ENCODE measurements at regions not wholly inside any gene's neighbourhood (a gene's known extent, or its start where the extent isn't known, plus 50 kb on each side); places are given as distances from the start of the nearest gene placed in this dataset.

- WGBS: 93% methylated on average over 26 of the region's 26 CpGs
- H3K4me3 ChIP-seq (ENCODE audit: low read depth in 1 of 3, low read length in 3 of 3): no peak overlapping the region
- no peak overlapping the region for H3K27ac ChIP-seq (ENCODE audit: low read depth in 1 of 2, low read length in 2 of 2)
- peaks cover 0 to 16% (median 7%) of the 10 kb centered on the region in 4 donors for H3K9me3 ChIP-seq (ENCODE audit: control insufficient read depth in 4 of 4, low read length in 3 of 4)
- no peak for DNase-seq (ENCODE audit: low spot score)
- TF ChIP-seq HNF4A (conservative IDR thresholded peaks at IDR 0.05) (no peak), GABPA (IDR thresholded peaks at IDR 0.05 in 1 of 2, conservative IDR thresholded peaks at IDR 0.05 in 1 of 2) (no peak), NR2F2 (IDR thresholded peaks at IDR 0.05) (no peak)
- H3K27me3 ChIP-seq (ENCODE audit: control insufficient read depth in 4 of 4, insufficient read depth in 4 of 4, low read length in 3 of 4): no peaks in the 10 kb centered on the region
- H3K4me1 ChIP-seq (ENCODE audit: control insufficient read depth in 4 of 4, insufficient read depth in 4 of 4, low read length in 3 of 4): no peaks in the 10 kb centered on the region
- H3K36me3 ChIP-seq (ENCODE audit: control insufficient read depth in 4 of 4, insufficient read depth in 3 of 4, low read depth in 1 of 4, low read length in 3 of 4): no peaks in the 10 kb centered on the region
- H3K9ac ChIP-seq (ENCODE audit: low read depth in 1 of 2, low read length in 2 of 2): no peak overlapping the region
These were observed 518.7 kb downstream of the RWDD3 start for GRCh38 chr1:95752515-95753381.

GRCh38 chr1:95753382-95754016 is 519.5 kb downstream of the RWDD3 start:
- no peak for DNase-seq (ENCODE audit: low spot score)
- WGBS: 93% methylated on average over 12 of the region's 12 CpGs
- TF ChIP-seq YY1 (IDR thresholded peaks at IDR 0.05): no peak
- no peak for TF ChIP-seq RXRA (IDR thresholded peaks at IDR 0.05)
- no peak for TF ChIP-seq FOXA1 (IDR thresholded peaks at IDR 0.05)
- Histone ChIP-seq H3K9ac (ENCODE audit: low read depth in 1 of 2, low read length in 2 of 2) (no peak overlapping the region), H3K4me1 (ENCODE audit: control insufficient read depth in 4 of 4, insufficient read depth in 4 of 4, low read length in 3 of 4) (no peaks in the 10 kb centered on the region), H3K36me3 (ENCODE audit: control insufficient read depth in 4 of 4, insufficient read depth in 3 of 4, low read depth in 1 of 4, low read length in 3 of 4) (no peaks in the 10 kb centered on the region), H3K27me3 (ENCODE audit: control insufficient read depth in 4 of 4, insufficient read depth in 4 of 4, low read length in 3 of 4) (no peaks in the 10 kb centered on the region), H3K9me3 (ENCODE audit: control insufficient read depth in 4 of 4, low read length in 3 of 4) (peaks cover 0 to 16% (median 7%) of the 10 kb centered on the region in 4 donors), H3K4me3 (ENCODE audit: low read depth in 1 of 3, low read length in 3 of 3) (peak overlapping the region in 1 of 3 donors; percentile 26), H3K27ac (ENCODE audit: low read depth in 1 of 2, low read length in 2 of 2) (no peak overlapping the region)

- TF ChIP-seq TAF1 (conservative IDR thresholded peaks at IDR 0.05) (no peak), ZBTB33 (IDR thresholded peaks at IDR 0.05) (no peak), FOXA1 (IDR thresholded peaks at IDR 0.05) (no peak), RXRA (IDR thresholded peaks at IDR 0.05) (no peak), YY1 (IDR thresholded peaks at IDR 0.05) (no peak), HNF4G (IDR thresholded peaks at IDR 0.05) (no peak)
- no peak for DNase-seq (ENCODE audit: low spot score)
- H3K36me3 ChIP-seq (ENCODE audit: control insufficient read depth in 4 of 4, insufficient read depth in 3 of 4, low read depth in 1 of 4, low read length in 3 of 4): no peaks in the 10 kb centered on the region
- no peak overlapping the region for H3K27ac ChIP-seq (ENCODE audit: low read depth in 1 of 2, low read length in 2 of 2)
- 92% methylated on average over 6 of the region's 6 CpGs for WGBS
- H3K9me3 ChIP-seq (ENCODE audit: control insufficient read depth in 4 of 4, low read length in 3 of 4): peaks cover 0 to 16% (median 7%) of the 10 kb centered on the region in 4 donors
- H3K27me3 ChIP-seq (ENCODE audit: control insufficient read depth in 4 of 4, insufficient read depth in 4 of 4, low read length in 3 of 4): no peaks in the 10 kb centered on the region
- no peak overlapping the region for H3K9ac ChIP-seq (ENCODE audit: low read depth in 1 of 2, low read length in 2 of 2)
- no peaks in the 10 kb centered on the region for H3K4me1 ChIP-seq (ENCODE audit: control insufficient read depth in 4 of 4, insufficient read depth in 4 of 4, low read length in 3 of 4)
- no peak overlapping the region for H3K4me3 ChIP-seq (ENCODE audit: low read depth in 1 of 3, low read length in 3 of 3)
These were observed 520.4 kb downstream of the RWDD3 start for GRCh38 chr1:95754412-95754811.

- no peak overlapping the region for H3K9ac ChIP-seq (ENCODE audit: low read depth in 1 of 2, low read length in 2 of 2)
- H3K27me3 ChIP-seq (ENCODE audit: control insufficient read depth in 4 of 4, insufficient read depth in 4 of 4, low read length in 3 of 4): no peaks in the 10 kb centered on the region
- DNase-seq (ENCODE audit: low spot score): no peak
- WGBS: 70% methylated on average over 1 of the region's 1 CpG
- H3K27ac ChIP-seq (ENCODE audit: low read depth in 1 of 2, low read length in 2 of 2): no peak overlapping the region
- no peaks in the 10 kb centered on the region for H3K4me1 ChIP-seq (ENCODE audit: control insufficient read depth in 4 of 4, insufficient read depth in 4 of 4, low read length in 3 of 4)
- peaks cover 0 to 4% (median 0%) of the 10 kb centered on the region in 4 donors for H3K9me3 ChIP-seq (ENCODE audit: control insufficient read depth in 4 of 4, low read length in 3 of 4)
- no peaks in the 10 kb centered on the region for H3K36me3 ChIP-seq (ENCODE audit: control insufficient read depth in 4 of 4, insufficient read depth in 3 of 4, low read depth in 1 of 4, low read length in 3 of 4)
- H3K4me3 ChIP-seq (ENCODE audit: low read depth in 1 of 3, low read length in 3 of 3): no peak overlapping the region
- TF ChIP-seq TAF1 (conservative IDR thresholded peaks at IDR 0.05) (no peak), HNF4A (conservative IDR thresholded peaks at IDR 0.05) (no peak), EGR1 (IDR thresholded peaks at IDR 0.05; ENCODE audit: low read depth in 2 of 2) (no peak), GABPA (IDR thresholded peaks at IDR 0.05 in 1 of 2, conservative IDR thresholded peaks at IDR 0.05 in 1 of 2) (no peak), JUND (IDR thresholded peaks at IDR 0.05) (no peak), FOXA1 (IDR thresholded peaks at IDR 0.05) (no peak), NR2F2 (IDR thresholded peaks at IDR 0.05) (no peak), ZBTB33 (IDR thresholded peaks at IDR 0.05) (no peak), ATF3 (IDR thresholded peaks at IDR 0.05) (no peak), SP1 (IDR thresholded peaks at IDR 0.05) (no peak), HNF4G (IDR thresholded peaks at IDR 0.05) (no peak), MAX (IDR thresholded peaks at IDR 0.05) (no peak)
These were observed 532.0 kb downstream of the RWDD3 start for GRCh38 chr1:95766036-95766435.

All from liver (tissue), 7 donors.